WTC11 (cell line): ENCODE measurements at regions not wholly inside any gene's neighbourhood (a gene's known extent, or its start where the extent isn't known, plus 50 kb on each side); places are given as distances from the start of the nearest gene placed in this dataset.

ENCODE experiments used
- ATAC-seq: fragments of 200-7000 bp; cut with Tn5 transposase; 2 replicates; pipeline ENCODE4 v1.10.0; 2021; ENCODE audit warnings: mild to moderate bottlenecking, moderate library complexity
- CTCF ChIA-PET: fragments of 300-600 bp; sonication (Branson Sonifier 250); formaldehyde crosslinking; loops from one replicate; lab custom pipeline; 2021; ENCODE audit warnings: antibody characterized with exemption; lab: Charles Lee
- POLR2A ChIA-PET: fragments of 350-600 bp; sonication (Branson Sonifier 250); formaldehyde crosslinking; loops from one replicate; lab custom pipeline; 2021; ENCODE audit warnings: antibody characterized with exemption; lab: Charles Lee
- DNase-seq: peaks from one replicate; pipeline ENCODE4 v3.0.0; 2021; ENCODE audit warnings: low spot score
- H3K27ac Mint-ChIP-seq: 2 replicates; pipeline ENCODE4 v1.8.0; 2021; ENCODE audit warnings: mixed read lengths
- H3K27me3 Mint-ChIP-seq: 2 replicates; pipeline ENCODE4 v1.8.0; 2021; ENCODE audit warnings: low read depth, mild to moderate bottlenecking, moderate library complexity, mixed read lengths
- H3K36me3 Mint-ChIP-seq: 2 replicates; pipeline ENCODE4 v1.8.0; 2021; ENCODE audit warnings: mixed read lengths
- H3K4me1 Mint-ChIP-seq: 2 replicates; pipeline ENCODE4 v1.8.0; 2022; ENCODE audit warnings: mixed read lengths
- H3K4me3 Mint-ChIP-seq: 2 replicates; pipeline ENCODE4 v1.8.0; 2021; ENCODE audit warnings: mild to moderate bottlenecking, moderate library complexity, mixed read lengths
- H3K9me3 Mint-ChIP-seq: 2 replicates; pipeline ENCODE4 v1.8.0; 2021; ENCODE audit warnings: mixed read lengths
- CREM ChIP-seq: sonication (generic); formaldehyde crosslinking; IDR thresholded peaks from 2 replicates; pipeline ENCODE4 v1.8.1; 2022; ENCODE audit warnings: mild to moderate bottlenecking, missing genetic modification reagents, moderate library complexity
- ELF4 ChIP-seq: sonication (generic); formaldehyde crosslinking; IDR thresholded peaks from 2 replicates; pipeline ENCODE4 v1.8.1; 2022; ENCODE audit warnings: low read depth, mild to moderate bottlenecking, moderate library complexity, missing genetic modification reagents
- EMX1 ChIP-seq: fragments of 250-450 bp; sonication (Bioruptor Pico); IDR thresholded peaks from 2 replicates; pipeline ENCODE4 v1.8.0; 2021; ENCODE audit warnings: mild to moderate bottlenecking
- ESRRA ChIP-seq: sonication (generic); formaldehyde crosslinking; IDR thresholded peaks from 2 replicates; pipeline ENCODE4 v1.8.1; 2022; ENCODE audit warnings: mild to moderate bottlenecking, missing genetic modification reagents, borderline replicate concordance
- GABPB1 ChIP-seq: sonication (generic); formaldehyde crosslinking; IDR thresholded peaks from 2 replicates; pipeline ENCODE4 v1.8.1; 2023; ENCODE audit warnings: mild to moderate bottlenecking, missing genetic modification reagents
- GTF2I ChIP-seq: fragments of 250-450 bp; sonication (Bioruptor Pico); conservative IDR thresholded peaks from 2 replicates; pipeline ENCODE4 v1.4.0; 2021; ENCODE audit warnings: mild to moderate bottlenecking
- HMGA2 ChIP-seq: fragments of 250-450 bp; sonication (Bioruptor Pico); IDR thresholded peaks from 2 replicates; pipeline ENCODE4 v1.4.0; 2021; ENCODE audit warnings: mild to moderate bottlenecking, moderate library complexity
- NFE2L1 ChIP-seq: sonication (generic); formaldehyde crosslinking; IDR thresholded peaks from 2 replicates; pipeline ENCODE4 v1.8.1; 2023; ENCODE audit warnings: missing genetic modification reagents
- OVOL2 ChIP-seq: fragments of 250-450 bp; sonication (Bioruptor Pico); IDR thresholded peaks from 2 replicates; pipeline ENCODE4 v1.9.0; 2021; ENCODE audit warnings: mild to moderate bottlenecking, borderline replicate concordance
- TEAD4 ChIP-seq: sonication (generic); formaldehyde crosslinking; IDR thresholded peaks from 2 replicates; pipeline ENCODE4 v1.8.0; 2022; ENCODE audit warnings: mild to moderate bottlenecking, missing genetic modification reagents
- ZNF121 ChIP-seq: sonication (generic); formaldehyde crosslinking; IDR thresholded peaks from 2 replicates; pipeline ENCODE4 v1.8.0; 2023; ENCODE audit warnings: missing genetic modification reagents
- ZNF138 ChIP-seq: sonication (generic); formaldehyde crosslinking; conservative IDR thresholded peaks from 2 replicates; pipeline ENCODE4 v1.8.1; 2022; ENCODE audit warnings: mild to moderate bottlenecking, moderate library complexity, missing genetic modification reagents
- ZNF416 ChIP-seq: fragments of 250-450 bp; sonication (Bioruptor Pico); IDR thresholded peaks from 2 replicates; pipeline ENCODE4 v1.9.0; 2021; ENCODE audit warnings: mild to moderate bottlenecking, inconsistent platforms
- TF ChIP-seq, protein P1 (sequence below): sonication (generic); formaldehyde crosslinking; IDR thresholded peaks from 2 replicates; pipeline ENCODE4 v1.8.0; 2022; ENCODE audit warnings: mild to moderate bottlenecking, missing genetic modification reagents
- TF ChIP-seq, protein P2 (sequence below): sonication (generic); formaldehyde crosslinking; IDR thresholded peaks from 2 replicates; pipeline ENCODE4 v1.8.0; 2022; ENCODE audit warnings: missing genetic modification reagents
- TF ChIP-seq, protein P3 (sequence below): fragments of 250-450 bp; sonication (Bioruptor Pico); IDR thresholded peaks from 2 replicates; pipeline ENCODE4 v1.9.0; 2021; ENCODE audit warnings: mild to moderate bottlenecking
- TF ChIP-seq, protein P4 (sequence below): sonication (generic); formaldehyde crosslinking; IDR thresholded peaks from 2 replicates; pipeline ENCODE4 v1.8.1; 2023; ENCODE audit warnings: mild to moderate bottlenecking, missing genetic modification reagents, moderate library complexity
- TF ChIP-seq, protein P5 (sequence below): sonication (generic); formaldehyde crosslinking; IDR thresholded peaks from 2 replicates; pipeline ENCODE4 v1.8.0; 2023; ENCODE audit warnings: missing genetic modification reagents
- TF ChIP-seq, protein P6 (sequence below): sonication (generic); formaldehyde crosslinking; IDR thresholded peaks from 2 replicates; pipeline ENCODE4 v1.8.1; 2022; ENCODE audit warnings: mild to moderate bottlenecking, missing genetic modification reagents, moderate library complexity, borderline replicate concordance
- TF ChIP-seq, protein P7 (sequence below): sonication (generic); formaldehyde crosslinking; IDR thresholded peaks from 2 replicates; pipeline ENCODE4 v1.8.0; 2023; ENCODE audit warnings: mild to moderate bottlenecking, missing genetic modification reagents

DNA sequence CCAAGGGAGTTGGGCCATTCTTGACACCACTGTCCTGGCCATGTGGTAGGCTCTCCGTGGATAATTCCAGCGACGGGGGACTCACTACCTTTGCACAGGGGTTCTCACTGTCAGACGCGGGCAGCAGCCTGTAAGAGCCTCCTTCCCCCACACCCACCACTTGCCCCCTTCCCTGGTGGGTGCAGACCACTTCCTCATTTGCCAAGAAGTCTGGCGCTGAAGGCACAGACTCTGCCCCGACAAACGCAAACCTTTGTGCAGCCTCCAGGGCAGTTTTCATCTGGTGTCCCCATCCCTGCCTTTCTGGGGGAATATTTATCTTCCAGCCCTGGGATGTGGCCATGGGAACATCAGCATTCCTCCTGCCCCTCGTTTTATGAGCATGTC is 422.5 kb downstream of the SHANK2 start (continued):
- TF ChIP-seq, protein P1, sequence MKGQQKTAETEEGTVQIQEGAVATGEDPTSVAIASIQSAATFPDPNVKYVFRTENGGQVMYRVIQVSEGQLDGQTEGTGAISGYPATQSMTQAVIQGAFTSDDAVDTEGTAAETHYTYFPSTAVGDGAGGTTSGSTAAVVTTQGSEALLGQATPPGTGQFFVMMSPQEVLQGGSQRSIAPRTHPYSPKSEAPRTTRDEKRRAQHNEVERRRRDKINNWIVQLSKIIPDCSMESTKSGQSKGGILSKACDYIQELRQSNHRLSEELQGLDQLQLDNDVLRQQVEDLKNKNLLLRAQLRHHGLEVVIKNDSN (CRISPR knock-in tag): no peak
- TF ChIP-seq, protein P2, sequence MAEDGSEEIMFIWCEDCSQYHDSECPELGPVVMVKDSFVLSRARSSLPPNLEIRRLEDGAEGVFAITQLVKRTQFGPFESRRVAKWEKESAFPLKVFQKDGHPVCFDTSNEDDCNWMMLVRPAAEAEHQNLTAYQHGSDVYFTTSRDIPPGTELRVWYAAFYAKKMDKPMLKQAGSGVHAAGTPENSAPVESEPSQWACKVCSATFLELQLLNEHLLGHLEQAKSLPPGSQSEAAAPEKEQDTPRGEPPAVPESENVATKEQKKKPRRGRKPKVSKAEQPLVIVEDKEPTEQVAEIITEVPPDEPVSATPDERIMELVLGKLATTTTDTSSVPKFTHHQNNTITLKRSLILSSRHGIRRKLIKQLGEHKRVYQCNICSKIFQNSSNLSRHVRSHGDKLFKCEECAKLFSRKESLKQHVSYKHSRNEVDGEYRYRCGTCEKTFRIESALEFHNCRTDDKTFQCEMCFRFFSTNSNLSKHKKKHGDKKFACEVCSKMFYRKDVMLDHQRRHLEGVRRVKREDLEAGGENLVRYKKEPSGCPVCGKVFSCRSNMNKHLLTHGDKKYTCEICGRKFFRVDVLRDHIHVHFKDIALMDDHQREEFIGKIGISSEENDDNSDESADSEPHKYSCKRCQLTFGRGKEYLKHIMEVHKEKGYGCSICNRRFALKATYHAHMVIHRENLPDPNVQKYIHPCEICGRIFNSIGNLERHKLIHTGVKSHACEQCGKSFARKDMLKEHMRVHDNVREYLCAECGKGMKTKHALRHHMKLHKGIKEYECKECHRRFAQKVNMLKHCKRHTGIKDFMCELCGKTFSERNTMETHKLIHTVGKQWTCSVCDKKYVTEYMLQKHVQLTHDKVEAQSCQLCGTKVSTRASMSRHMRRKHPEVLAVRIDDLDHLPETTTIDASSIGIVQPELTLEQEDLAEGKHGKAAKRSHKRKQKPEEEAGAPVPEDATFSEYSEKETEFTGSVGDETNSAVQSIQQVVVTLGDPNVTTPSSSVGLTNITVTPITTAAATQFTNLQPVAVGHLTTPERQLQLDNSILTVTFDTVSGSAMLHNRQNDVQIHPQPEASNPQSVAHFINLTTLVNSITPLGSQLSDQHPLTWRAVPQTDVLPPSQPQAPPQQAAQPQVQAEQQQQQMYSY: no peak
- no peak for TF ChIP-seq GTF2I (CRISPR knock-in tag)
- TF ChIP-seq, protein P3, sequence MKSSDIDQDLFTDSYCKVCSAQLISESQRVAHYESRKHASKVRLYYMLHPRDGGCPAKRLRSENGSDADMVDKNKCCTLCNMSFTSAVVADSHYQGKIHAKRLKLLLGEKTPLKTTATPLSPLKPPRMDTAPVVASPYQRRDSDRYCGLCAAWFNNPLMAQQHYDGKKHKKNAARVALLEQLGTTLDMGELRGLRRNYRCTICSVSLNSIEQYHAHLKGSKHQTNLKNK (CRISPR knock-in tag): no peak
- TF ChIP-seq, protein P4, sequence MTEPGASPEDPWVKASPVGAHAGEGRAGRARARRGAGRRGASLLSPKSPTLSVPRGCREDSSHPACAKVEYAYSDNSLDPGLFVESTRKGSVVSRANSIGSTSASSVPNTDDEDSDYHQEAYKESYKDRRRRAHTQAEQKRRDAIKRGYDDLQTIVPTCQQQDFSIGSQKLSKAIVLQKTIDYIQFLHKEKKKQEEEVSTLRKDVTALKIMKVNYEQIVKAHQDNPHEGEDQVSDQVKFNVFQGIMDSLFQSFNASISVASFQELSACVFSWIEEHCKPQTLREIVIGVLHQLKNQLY (CRISPR knock-in tag): no peak
- TF ChIP-seq ZNF121: no peak
- no peak for TF ChIP-seq ZNF138 (CRISPR knock-in tag)
- TF ChIP-seq ESRRA (CRISPR knock-in tag): no peak
- TF ChIP-seq GABPB1 (CRISPR knock-in tag): no peak
- no peak for TF ChIP-seq TEAD4 (CRISPR knock-in tag)

DNA sequence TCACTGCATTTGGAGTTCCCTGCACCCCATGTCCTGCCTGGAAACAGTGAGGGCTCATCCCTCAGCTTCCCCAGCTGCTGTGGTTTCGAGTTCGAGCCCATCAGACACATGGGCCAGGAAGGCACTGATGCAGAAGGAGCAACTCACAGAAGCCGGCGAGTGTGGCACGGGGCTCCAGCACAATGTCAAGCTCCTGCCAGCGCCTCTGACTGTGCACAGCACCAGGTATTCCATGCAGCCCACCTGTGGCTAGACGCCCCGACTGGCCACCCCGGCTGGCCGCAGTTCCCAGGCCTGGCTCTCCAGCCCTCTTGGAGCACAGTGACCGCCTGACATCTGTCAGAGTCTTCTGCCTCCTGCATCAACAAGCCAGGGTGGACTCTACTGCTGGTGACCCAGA is 419.4 kb downstream of the SHANK2 start:
- H3K4me3 Mint-ChIP-seq: no peak overlapping the region
- no peaks in the 10 kb centered on the region for H3K36me3 Mint-ChIP-seq
- no peak for TF ChIP-seq EMX1
- TF ChIP-seq, protein P5, sequence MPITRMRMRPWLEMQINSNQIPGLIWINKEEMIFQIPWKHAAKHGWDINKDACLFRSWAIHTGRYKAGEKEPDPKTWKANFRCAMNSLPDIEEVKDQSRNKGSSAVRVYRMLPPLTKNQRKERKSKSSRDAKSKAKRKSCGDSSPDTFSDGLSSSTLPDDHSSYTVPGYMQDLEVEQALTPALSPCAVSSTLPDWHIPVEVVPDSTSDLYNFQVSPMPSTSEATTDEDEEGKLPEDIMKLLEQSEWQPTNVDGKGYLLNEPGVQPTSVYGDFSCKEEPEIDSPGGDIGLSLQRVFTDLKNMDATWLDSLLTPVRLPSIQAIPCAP (CRISPR knock-in tag): no peak
- no peak for TF ChIP-seq CREM (CRISPR knock-in tag)
- TF ChIP-seq ELF4 (CRISPR knock-in tag): no peak
- no peak for TF ChIP-seq HMGA2 (CRISPR knock-in tag)
- no peak for TF ChIP-seq OVOL2 (CRISPR knock-in tag)
- TF ChIP-seq, protein P6, sequence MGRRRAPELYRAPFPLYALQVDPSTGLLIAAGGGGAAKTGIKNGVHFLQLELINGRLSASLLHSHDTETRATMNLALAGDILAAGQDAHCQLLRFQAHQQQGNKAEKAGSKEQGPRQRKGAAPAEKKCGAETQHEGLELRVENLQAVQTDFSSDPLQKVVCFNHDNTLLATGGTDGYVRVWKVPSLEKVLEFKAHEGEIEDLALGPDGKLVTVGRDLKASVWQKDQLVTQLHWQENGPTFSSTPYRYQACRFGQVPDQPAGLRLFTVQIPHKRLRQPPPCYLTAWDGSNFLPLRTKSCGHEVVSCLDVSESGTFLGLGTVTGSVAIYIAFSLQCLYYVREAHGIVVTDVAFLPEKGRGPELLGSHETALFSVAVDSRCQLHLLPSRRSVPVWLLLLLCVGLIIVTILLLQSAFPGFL (CRISPR knock-in tag): no peak
- TF ChIP-seq, protein P7, sequence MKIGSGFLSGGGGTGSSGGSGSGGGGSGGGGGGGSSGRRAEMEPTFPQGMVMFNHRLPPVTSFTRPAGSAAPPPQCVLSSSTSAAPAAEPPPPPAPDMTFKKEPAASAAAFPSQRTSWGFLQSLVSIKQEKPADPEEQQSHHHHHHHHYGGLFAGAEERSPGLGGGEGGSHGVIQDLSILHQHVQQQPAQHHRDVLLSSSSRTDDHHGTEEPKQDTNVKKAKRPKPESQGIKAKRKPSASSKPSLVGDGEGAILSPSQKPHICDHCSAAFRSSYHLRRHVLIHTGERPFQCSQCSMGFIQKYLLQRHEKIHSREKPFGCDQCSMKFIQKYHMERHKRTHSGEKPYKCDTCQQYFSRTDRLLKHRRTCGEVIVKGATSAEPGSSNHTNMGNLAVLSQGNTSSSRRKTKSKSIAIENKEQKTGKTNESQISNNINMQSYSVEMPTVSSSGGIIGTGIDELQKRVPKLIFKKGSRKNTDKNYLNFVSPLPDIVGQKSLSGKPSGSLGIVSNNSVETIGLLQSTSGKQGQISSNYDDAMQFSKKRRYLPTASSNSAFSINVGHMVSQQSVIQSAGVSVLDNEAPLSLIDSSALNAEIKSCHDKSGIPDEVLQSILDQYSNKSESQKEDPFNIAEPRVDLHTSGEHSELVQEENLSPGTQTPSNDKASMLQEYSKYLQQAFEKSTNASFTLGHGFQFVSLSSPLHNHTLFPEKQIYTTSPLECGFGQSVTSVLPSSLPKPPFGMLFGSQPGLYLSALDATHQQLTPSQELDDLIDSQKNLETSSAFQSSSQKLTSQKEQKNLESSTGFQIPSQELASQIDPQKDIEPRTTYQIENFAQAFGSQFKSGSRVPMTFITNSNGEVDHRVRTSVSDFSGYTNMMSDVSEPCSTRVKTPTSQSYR: no peak
- no peak for TF ChIP-seq ZNF416 (CRISPR knock-in tag)
- no peak for TF ChIP-seq NFE2L1 (CRISPR knock-in tag)
- H3K27ac Mint-ChIP-seq: no peak overlapping the region
- H3K4me1 Mint-ChIP-seq: peaks cover 27% of the 10 kb centered on the region
- peaks cover under 1% of the 10 kb centered on the region for H3K9me3 Mint-ChIP-seq
- ChIA-PET POLR2A (no interaction called here), CTCF (interaction anchor here (0.7 to 3.8 kb wide), 2 partner anchors 18 to 1309 kb away, joined by 3 to 28 read pairs; no protein-coding TSS in a partner anchor)
- DNase-seq (no peak), ATAC-seq (no peak)
- no peaks in the 10 kb centered on the region for H3K27me3 Mint-ChIP-seq
